H9 (cell line): ENCODE measurements at regions not wholly inside any gene's neighbourhood (a gene's known extent, or its start where the extent isn't known, plus 50 kb on each side); places are given as distances from the start of the nearest gene placed in this dataset.

ENCODE experiments used
- DNase-seq: peaks from one replicate; pipeline ENCODE4 v3.0.0-alpha.2; 2017
- H2AFZ ChIP-seq: one replicate; pipeline ENCODE4 v1.6.1; 2013; ENCODE audit warnings: mild to moderate bottlenecking, low read length, control low read depth, moderate library complexity
- H2AK5ac ChIP-seq: 2 replicates; pipeline ENCODE4 v1.6.1; 2013; ENCODE audit warnings: low read length, control low read depth, mixed read lengths; ENCODE audit not compliant: insufficient read length
- H2BK120ac ChIP-seq: one replicate; pipeline ENCODE4 v1.6.1; 2013; ENCODE audit warnings: low read depth, mild to moderate bottlenecking, low read length, control low read depth, inconsistent platforms; ENCODE audit not compliant: poor library complexity, severe bottlenecking
- H2BK12ac ChIP-seq: 2 replicates; pipeline ENCODE4 v1.6.1; 2013; ENCODE audit warnings: low read length, control low read depth, mixed read lengths, low read depth; ENCODE audit not compliant: insufficient read length
- H2BK15ac ChIP-seq: 2 replicates; pipeline ENCODE4 v1.6.1; 2013; ENCODE audit warnings: low read depth, low read length, control low read depth
- H2BK20ac ChIP-seq: one replicate; pipeline ENCODE4 v1.6.1; 2013; ENCODE audit warnings: low read depth, mild to moderate bottlenecking, low read length, control low read depth, inconsistent platforms; ENCODE audit not compliant: poor library complexity, severe bottlenecking
- H2BK5ac ChIP-seq: 2 replicates; pipeline ENCODE4 v1.6.1; 2013; ENCODE audit warnings: low read length, control low read depth, mixed read lengths; ENCODE audit not compliant: insufficient read length
- H3K14ac ChIP-seq: 2 replicates; pipeline ENCODE4 v1.6.1; 2013; ENCODE audit warnings: low read length, control low read depth; ENCODE audit not compliant: insufficient read depth
- H3K18ac ChIP-seq: 2 replicates; pipeline ENCODE4 v1.6.1; 2013; ENCODE audit warnings: low read depth, mild to moderate bottlenecking, mixed read lengths, low read length, control low read depth; ENCODE audit not compliant: insufficient read length
- H3K23ac ChIP-seq: 2 replicates; pipeline ENCODE4 v1.6.1; 2013; ENCODE audit warnings: low read length, control low read depth, mixed read lengths, low read depth; ENCODE audit not compliant: insufficient read length
- H3K23me2 ChIP-seq: 2 replicates; pipeline ENCODE4 v1.6.1; 2013; ENCODE audit warnings: low read depth, mild to moderate bottlenecking, mixed read lengths, low read length, control low read depth; ENCODE audit not compliant: insufficient read length, poor library complexity, severe bottlenecking
- H3K27ac ChIP-seq: 2 replicates; pipeline ENCODE4 v1.5.1; 2013; ENCODE audit warnings: low read length, control low read depth, mixed read lengths, low read depth; ENCODE audit not compliant: insufficient read length
- H3K27me3 ChIP-seq: 2 replicates; pipeline ENCODE4 v1.6.1; 2013; ENCODE audit warnings: low read length, control low read depth, inconsistent platforms; ENCODE audit not compliant: insufficient read depth
- H3K4ac ChIP-seq: 2 replicates; pipeline ENCODE4 v1.6.1; 2013; ENCODE audit warnings: low read depth, mild to moderate bottlenecking, control low read depth, inconsistent platforms, low read length, moderate library complexity
- H3K4me1 ChIP-seq: 2 replicates; pipeline ENCODE4 v1.6.1; 2013; ENCODE audit warnings: low read length, control low read depth, inconsistent platforms; ENCODE audit not compliant: insufficient read depth
- H3K4me2 ChIP-seq: 2 replicates; pipeline ENCODE4 v1.6.1; 2013; ENCODE audit warnings: low read length, control low read depth, mixed read lengths; ENCODE audit not compliant: insufficient read length, insufficient read depth
- H3K56ac ChIP-seq: 2 replicates; pipeline ENCODE4 v1.6.1; 2013; ENCODE audit warnings: low read depth, mild to moderate bottlenecking, mixed read lengths, low read length, control low read depth; ENCODE audit not compliant: insufficient read length
- H3K79me1 ChIP-seq: 2 replicates; pipeline ENCODE4 v1.6.1; 2013; ENCODE audit warnings: low read depth, mild to moderate bottlenecking, moderate library complexity, low read length, control low read depth, inconsistent platforms; ENCODE audit not compliant: insufficient read depth, poor library complexity, severe bottlenecking
- H3K79me2 ChIP-seq: 2 replicates; pipeline ENCODE4 v1.6.1; 2013; ENCODE audit warnings: low read length, control low read depth, inconsistent platforms; ENCODE audit not compliant: insufficient read depth
- H3K9ac ChIP-seq: 2 replicates; pipeline ENCODE4 v1.6.1; 2013; ENCODE audit warnings: low read length, control low read depth, mixed read lengths; ENCODE audit not compliant: insufficient read length; ENCODE audit errors: extremely low read depth
- H3K9me3 ChIP-seq: one replicate; pipeline ENCODE4 v1.6.1; 2013; ENCODE audit warnings: low read depth, low read length, inconsistent platforms; ENCODE audit not compliant: control insufficient read depth
- H3T11ph ChIP-seq: one replicate; pipeline ENCODE4 v1.6.1; 2013; ENCODE audit warnings: mild to moderate bottlenecking, low read length, control low read depth, inconsistent platforms
- H4K20me1 ChIP-seq: one replicate; pipeline ENCODE4 v1.6.1; 2013; ENCODE audit not compliant: control insufficient read depth, insufficient read length, insufficient read depth
- H4K5ac ChIP-seq: 2 replicates; pipeline ENCODE4 v1.6.1; 2013; ENCODE audit warnings: low read depth, mild to moderate bottlenecking, mixed read lengths, low read length, control low read depth; ENCODE audit not compliant: insufficient read length
- H4K8ac ChIP-seq: replicated peaks from 2 replicates; pipeline ENCODE4 v1.6.1; 2013; ENCODE audit warnings: low read length, control low read depth, mixed read lengths, low read depth; ENCODE audit not compliant: insufficient read length
- H4K91ac ChIP-seq: 2 replicates; pipeline ENCODE4 v1.6.1; 2013; ENCODE audit warnings: low read depth, mild to moderate bottlenecking, moderate library complexity, mixed read lengths, low read length, control low read depth; ENCODE audit not compliant: insufficient read length
- H3K27ac Mint-ChIP-seq, 3 experiments: 2 replicates in 2 of 3; 3 replicates in 1 of 3; pipeline ENCODE4 v1.8.0; 2020 to 2021; ENCODE audit warnings: mixed read lengths in 3 of 3, mild to moderate bottlenecking in 1 of 3, moderate library complexity in 1 of 3
- H3K27me3 Mint-ChIP-seq: 2 replicates; pipeline ENCODE4 v1.8.0; 2021; ENCODE audit warnings: low read depth, mild to moderate bottlenecking, moderate library complexity, mixed read lengths
- H3K36me3 Mint-ChIP-seq, 3 experiments: 2 replicates in 2 of 3; 3 replicates in 1 of 3; pipeline ENCODE4 v1.8.0; 2020 to 2021; ENCODE audit warnings: low read depth in 3 of 3, mixed read lengths in 3 of 3; ENCODE audit not compliant: insufficient read depth in 1 of 3
- H3K4me1 Mint-ChIP-seq, 2 experiments: 2 replicates each; pipeline ENCODE4 v1.8.0; 2020; ENCODE audit warnings: mixed read lengths in 2 of 2
- H3K4me3 Mint-ChIP-seq, 2 experiments: 2 replicates in 1 of 2; 3 replicates in 1 of 2; pipeline ENCODE4 v1.8.0; 2020 to 2021; ENCODE audit warnings: mild to moderate bottlenecking in 2 of 2, mixed read lengths in 2 of 2, moderate library complexity in 1 of 2
- H3K9me3 Mint-ChIP-seq, 2 experiments: 2 replicates in 1 of 2; 3 replicates in 1 of 2; pipeline ENCODE4 v1.8.0; 2020; ENCODE audit warnings: mild to moderate bottlenecking in 2 of 2, mixed read lengths in 2 of 2, moderate library complexity in 1 of 2
- WGBS: extraction: QIAGEN DNeasy Blood & Tissue Kit; methylation state at CpG from one replicate; pipeline ENCODE4 v1.1.7; 2013; ENCODE audit warnings: missing lambda C conversion rate, low lambda C conversion rate, mixed read lengths; ENCODE audit not compliant: insufficient read length; ENCODE audit errors: extremely low coverage; 5-methylcytosine and 5-hydroxymethylcytosine counted together
- TF ChIP-seq, protein P1 (sequence below): fragments of 200-600 bp; sonication (generic); conservative IDR thresholded peaks from 3 replicates; pipeline ENCODE4 v1.8.0; 2021; ENCODE audit warnings: antibody characterized with exemption, mild to moderate bottlenecking

GRCh38 chr10:21246178-21246577 lies 279.3 kb downstream of the SKIDA1 start:
- H3K14ac ChIP-seq, result no peak overlapping the region
- Mint-ChIP-seq H3K27ac (no peak overlapping the region), H3K4me3 (no peak overlapping the region), H3K36me3 (peaks cover 0 to 4% (median 3%) of the 10 kb centered on the region in 3 experiments; a peak in 4 of 7 replicates), H3K9me3 (no peaks in the 10 kb centered on the region; a peak in 1 of 5 replicates), H3K27me3 (no peaks in the 10 kb centered on the region), H3K4me1 (peaks cover 2 to 3% of the 10 kb centered on the region in 2 experiments; a peak in 2 of 4 replicates)
- no peak overlapping the region for H2AK5ac ChIP-seq
- no peak overlapping the region for H2BK120ac ChIP-seq
- no peak overlapping the region for H3K4ac ChIP-seq
- no peak overlapping the region for H3K27ac ChIP-seq
- no peaks in the 10 kb centered on the region for H4K20me1 ChIP-seq
- no peaks in the 10 kb centered on the region for H3K79me2 ChIP-seq
- H2BK12ac ChIP-seq, result no peak overlapping the region
- no peaks in the 10 kb centered on the region; the same call in 1 of the 2 replicates for H3K4me1 ChIP-seq
- H2AFZ ChIP-seq, result no peak overlapping the region
- no peak overlapping the region for H3K18ac ChIP-seq
- no peaks in the 10 kb centered on the region for H3K9me3 ChIP-seq
- DNase-seq, result no peak
- no peak overlapping the region for H4K8ac ChIP-seq
- no peak overlapping the region for H3K4me2 ChIP-seq
- H3K56ac ChIP-seq, result no peak overlapping the region
- H3K9ac ChIP-seq, result no peak overlapping the region
- H3K23me2 ChIP-seq, result no peaks in the 10 kb centered on the region
- H2BK20ac ChIP-seq, result no peak overlapping the region
- H2BK15ac ChIP-seq, result no peak overlapping the region
- no peaks in the 10 kb centered on the region for H3K79me1 ChIP-seq
- no peak overlapping the region for H4K91ac ChIP-seq
- no peaks in the 10 kb centered on the region for H3K27me3 ChIP-seq
- H4K5ac ChIP-seq, result no peak overlapping the region
- TF ChIP-seq, protein P1, sequence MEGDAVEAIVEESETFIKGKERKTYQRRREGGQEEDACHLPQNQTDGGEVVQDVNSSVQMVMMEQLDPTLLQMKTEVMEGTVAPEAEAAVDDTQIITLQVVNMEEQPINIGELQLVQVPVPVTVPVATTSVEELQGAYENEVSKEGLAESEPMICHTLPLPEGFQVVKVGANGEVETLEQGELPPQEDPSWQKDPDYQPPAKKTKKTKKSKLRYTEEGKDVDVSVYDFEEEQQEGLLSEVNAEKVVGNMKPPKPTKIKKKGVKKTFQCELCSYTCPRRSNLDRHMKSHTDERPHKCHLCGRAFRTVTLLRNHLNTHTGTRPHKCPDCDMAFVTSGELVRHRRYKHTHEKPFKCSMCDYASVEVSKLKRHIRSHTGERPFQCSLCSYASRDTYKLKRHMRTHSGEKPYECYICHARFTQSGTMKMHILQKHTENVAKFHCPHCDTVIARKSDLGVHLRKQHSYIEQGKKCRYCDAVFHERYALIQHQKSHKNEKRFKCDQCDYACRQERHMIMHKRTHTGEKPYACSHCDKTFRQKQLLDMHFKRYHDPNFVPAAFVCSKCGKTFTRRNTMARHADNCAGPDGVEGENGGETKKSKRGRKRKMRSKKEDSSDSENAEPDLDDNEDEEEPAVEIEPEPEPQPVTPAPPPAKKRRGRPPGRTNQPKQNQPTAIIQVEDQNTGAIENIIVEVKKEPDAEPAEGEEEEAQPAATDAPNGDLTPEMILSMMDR, result no peak
- no peak overlapping the region for H3K23ac ChIP-seq
- no peak overlapping the region for H2BK5ac ChIP-seq
- no CpG with 5 or more reads among the region's 5 CpGs for WGBS
- H3T11ph ChIP-seq, result no peak overlapping the region
